ENCODE measurements at regions not wholly inside any gene's neighbourhood (a gene's known extent, or its start where the extent isn't known, plus 50 kb on each side); places are given as distances from the start of the nearest gene placed in this dataset.

GRCh38 chr3:15851735-15852134 lies 54.0 kb upstream of the ANKRD28 start:
- 100% methylated on average over 2 of the region's 3 CpGs for WGBS (ENCODE audit: insufficient coverage, low lambda C conversion rate)
- no peak for DNase-seq

GRCh38 chr3:15858547-15859506 lies 61.0 kb upstream of the ANKRD28 start:
- Histone ChIP-seq H3K9me3 (ENCODE audit: control insufficient read depth, low read depth, low read length) (no peaks in the 10 kb centered on the region), H3K27me3 (ENCODE audit: control insufficient read depth, insufficient read depth, low read length) (no peaks in the 10 kb centered on the region), H3K4me1 (ENCODE audit: control insufficient read depth, insufficient read depth, low read length) (no peaks in the 10 kb centered on the region), H3K27ac (ENCODE audit: low read length) (peak overlapping the region; percentile 74), H3K4me3 (ENCODE audit: low read length) (peak overlapping the region; percentile 56), H3K36me3 (ENCODE audit: control insufficient read depth, insufficient read depth, low read length) (no peaks in the 10 kb centered on the region)
- no CpG with 5 or more reads among the region's 70 CpGs for WGBS (ENCODE audit: insufficient coverage, low lambda C conversion rate)
- DNase-seq = peak; percentile 49 to 75

More at GRCh38 chr3:15851735-15852134, 54.0 kb upstream of the ANKRD28 start:
- Histone ChIP-seq H3K4me1 (ENCODE audit: control insufficient read depth, insufficient read depth, low read length) (no peaks in the 10 kb centered on the region), H3K4me3 (ENCODE audit: low read length) (no peak overlapping the region), H3K9me3 (ENCODE audit: control insufficient read depth, low read depth, low read length) (peaks cover 8% of the 10 kb centered on the region), H3K36me3 (ENCODE audit: control insufficient read depth, insufficient read depth, low read length) (peaks cover 9% of the 10 kb centered on the region), H3K27ac (ENCODE audit: low read length) (no peak overlapping the region), H3K27me3 (ENCODE audit: control insufficient read depth, insufficient read depth, low read length) (no peaks in the 10 kb centered on the region)

- peak; percentile 79 to 92 for DNase-seq
- peak overlapping the region; percentile 79 for H3K27ac ChIP-seq (ENCODE audit: low read length)
- peak overlapping the region; percentile 83 for H3K4me3 ChIP-seq (ENCODE audit: low read length)
- no peaks in the 10 kb centered on the region for H3K9me3 ChIP-seq (ENCODE audit: control insufficient read depth, low read depth, low read length)
- no peaks in the 10 kb centered on the region for H3K36me3 ChIP-seq (ENCODE audit: control insufficient read depth, insufficient read depth, low read length)
- no peaks in the 10 kb centered on the region for H3K27me3 ChIP-seq (ENCODE audit: control insufficient read depth, insufficient read depth, low read length)
- H3K4me1 ChIP-seq (ENCODE audit: control insufficient read depth, insufficient read depth, low read length) = no peaks in the 10 kb centered on the region
- no CpG with 5 or more reads among the region's 73 CpGs for WGBS (ENCODE audit: insufficient coverage, low lambda C conversion rate)
Measured at GRCh38 chr3:15859507-15860013, 61.8 kb upstream of the ANKRD28 start.

- peak; percentile 40 to 75 for DNase-seq
- peak overlapping the region; percentile 83 for H3K4me3 ChIP-seq (ENCODE audit: low read length)
- H3K36me3 ChIP-seq (ENCODE audit: control insufficient read depth, insufficient read depth, low read length) = no peaks in the 10 kb centered on the region
- H3K27ac ChIP-seq (ENCODE audit: low read length) = peak overlapping the region; percentile 57
- H3K9me3 ChIP-seq (ENCODE audit: control insufficient read depth, low read depth, low read length) = no peaks in the 10 kb centered on the region
- WGBS (ENCODE audit: insufficient coverage, low lambda C conversion rate) = 50% methylated on average over 1 of the region's 55 CpGs
- H3K27me3 ChIP-seq (ENCODE audit: control insufficient read depth, insufficient read depth, low read length) = no peaks in the 10 kb centered on the region
- no peaks in the 10 kb centered on the region for H3K4me1 ChIP-seq (ENCODE audit: control insufficient read depth, insufficient read depth, low read length)
Measured at GRCh38 chr3:15860014-15860934, 62.5 kb upstream of the ANKRD28 start.

- Histone ChIP-seq H3K4me3 (ENCODE audit: low read length) (peak overlapping the region; percentile 83), H3K27me3 (ENCODE audit: control insufficient read depth, insufficient read depth, low read length) (no peaks in the 10 kb centered on the region), H3K4me1 (ENCODE audit: control insufficient read depth, insufficient read depth, low read length) (no peaks in the 10 kb centered on the region), H3K27ac (ENCODE audit: low read length) (no peak overlapping the region), H3K36me3 (ENCODE audit: control insufficient read depth, insufficient read depth, low read length) (no peaks in the 10 kb centered on the region), H3K9me3 (ENCODE audit: control insufficient read depth, low read depth, low read length) (no peaks in the 10 kb centered on the region)
- DNase-seq = peak in 1 of 2 donors; percentile 9
- 44% methylated on average over 3 of the region's 4 CpGs for WGBS (ENCODE audit: insufficient coverage, low lambda C conversion rate)
Measured at GRCh38 chr3:15861163-15861562, 63.4 kb upstream of the ANKRD28 start.

GRCh38 chr3:15872807-15873206 lies 75.0 kb upstream of the ANKRD28 start:
- no peak overlapping the region for H3K4me3 ChIP-seq (ENCODE audit: low read length)
- H3K36me3 ChIP-seq (ENCODE audit: control insufficient read depth, insufficient read depth, low read length) = no peaks in the 10 kb centered on the region
- H3K4me1 ChIP-seq (ENCODE audit: control insufficient read depth, insufficient read depth, low read length) = no peaks in the 10 kb centered on the region
- no peak overlapping the region for H3K27ac ChIP-seq (ENCODE audit: low read length)
- 80% methylated on average over 1 of the region's 1 CpG for WGBS (ENCODE audit: insufficient coverage, low lambda C conversion rate)
- H3K27me3 ChIP-seq (ENCODE audit: control insufficient read depth, insufficient read depth, low read length) = no peaks in the 10 kb centered on the region
- DNase-seq = no peak
- peaks cover 2% of the 10 kb centered on the region for H3K9me3 ChIP-seq (ENCODE audit: control insufficient read depth, low read depth, low read length)

GRCh38 chr3:15873415-15873814 lies 75.6 kb upstream of the ANKRD28 start:
- H3K4me1 ChIP-seq (ENCODE audit: control insufficient read depth, insufficient read depth, low read length) = no peaks in the 10 kb centered on the region
- DNase-seq = no peak
- WGBS (ENCODE audit: insufficient coverage, low lambda C conversion rate) = 95% methylated on average over 3 of the region's 4 CpGs
- H3K4me3 ChIP-seq (ENCODE audit: low read length) = no peak overlapping the region
- H3K9me3 ChIP-seq (ENCODE audit: control insufficient read depth, low read depth, low read length) = peaks cover 5% of the 10 kb centered on the region
- H3K27ac ChIP-seq (ENCODE audit: low read length) = no peak overlapping the region
- no peaks in the 10 kb centered on the region for H3K27me3 ChIP-seq (ENCODE audit: control insufficient read depth, insufficient read depth, low read length)
- H3K36me3 ChIP-seq (ENCODE audit: control insufficient read depth, insufficient read depth, low read length) = no peaks in the 10 kb centered on the region

GRCh38 chr3:15875016-15875689 lies 77.4 kb upstream of the ANKRD28 start:
- DNase-seq = no peak
- 100% methylated on average over 1 of the region's 1 CpG for WGBS (ENCODE audit: insufficient coverage, low lambda C conversion rate)
- H3K9me3 ChIP-seq (ENCODE audit: control insufficient read depth, low read depth, low read length) = peaks cover 8% of the 10 kb centered on the region
- no peak overlapping the region for H3K27ac ChIP-seq (ENCODE audit: low read length)
- no peaks in the 10 kb centered on the region for H3K36me3 ChIP-seq (ENCODE audit: control insufficient read depth, insufficient read depth, low read length)
- no peaks in the 10 kb centered on the region for H3K4me1 ChIP-seq (ENCODE audit: control insufficient read depth, insufficient read depth, low read length)
- H3K4me3 ChIP-seq (ENCODE audit: low read length) = no peak overlapping the region
- H3K27me3 ChIP-seq (ENCODE audit: control insufficient read depth, insufficient read depth, low read length) = no peaks in the 10 kb centered on the region

- Histone ChIP-seq H3K4me3 (ENCODE audit: low read length) (no peak overlapping the region), H3K27me3 (ENCODE audit: control insufficient read depth, insufficient read depth, low read length) (no peaks in the 10 kb centered on the region), H3K4me1 (ENCODE audit: control insufficient read depth, insufficient read depth, low read length) (no peaks in the 10 kb centered on the region), H3K27ac (ENCODE audit: low read length) (no peak overlapping the region), H3K36me3 (ENCODE audit: control insufficient read depth, insufficient read depth, low read length) (no peaks in the 10 kb centered on the region), H3K9me3 (ENCODE audit: control insufficient read depth, low read depth, low read length) (peaks cover 8% of the 10 kb centered on the region)
- WGBS (ENCODE audit: insufficient coverage, low lambda C conversion rate) = no CpG with 5 or more reads among the region's 1 CpG
- no peak for DNase-seq
Measured at GRCh38 chr3:15876669-15877068, 78.9 kb upstream of the ANKRD28 start.

GRCh38 chr3:15877813-15878212 lies 80.0 kb upstream of the ANKRD28 start:
- no peaks in the 10 kb centered on the region for H3K27me3 ChIP-seq (ENCODE audit: control insufficient read depth, insufficient read depth, low read length)
- no CpG with 5 or more reads among the region's 20 CpGs for WGBS (ENCODE audit: insufficient coverage, low lambda C conversion rate)
- no peaks in the 10 kb centered on the region for H3K4me1 ChIP-seq (ENCODE audit: control insufficient read depth, insufficient read depth, low read length)
- peaks cover 8% of the 10 kb centered on the region for H3K9me3 ChIP-seq (ENCODE audit: control insufficient read depth, low read depth, low read length)
- H3K4me3 ChIP-seq (ENCODE audit: low read length) = no peak overlapping the region
- no peak for DNase-seq
- H3K27ac ChIP-seq (ENCODE audit: low read length) = no peak overlapping the region
- H3K36me3 ChIP-seq (ENCODE audit: control insufficient read depth, insufficient read depth, low read length) = no peaks in the 10 kb centered on the region
